ENCODE measurements at regions not wholly inside any gene's neighbourhood (a gene's known extent, or its start where the extent isn't known, plus 50 kb on each side); places are given as distances from the start of the nearest gene placed in this dataset.

DNA sequence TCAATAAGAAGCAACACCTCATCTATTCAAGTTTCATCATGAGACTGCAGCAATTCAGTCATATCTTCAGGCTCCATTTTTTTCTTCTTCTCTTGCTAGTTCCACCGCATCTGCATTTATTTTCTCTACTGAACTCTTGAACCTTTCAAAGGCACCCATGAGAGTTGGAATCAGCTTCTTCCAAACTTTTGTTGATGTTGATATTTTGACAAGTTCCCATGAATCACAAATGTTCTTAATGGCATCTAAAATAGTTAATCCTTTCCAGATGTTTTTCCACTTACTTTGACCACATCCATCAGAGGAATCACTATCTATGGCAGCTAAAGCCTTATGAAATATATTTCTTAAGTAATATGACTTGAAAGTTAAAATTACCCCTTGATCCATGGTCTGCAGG, 434.3 kb downstream of the GPATCH2 start:
- Histone ChIP-seq H3K36me3 (ENCODE audit: control insufficient read depth in 2 of 2, insufficient read depth in 2 of 2, low read length in 1 of 2) (no peaks in the 10 kb centered on the region), H3K27ac (ENCODE audit: low read depth in 1 of 2, low read length in 1 of 2) (no peak overlapping the region), H3K4me1 (ENCODE audit: control insufficient read depth in 2 of 2, insufficient read depth in 2 of 2, low read length in 2 of 2) (no peaks in the 10 kb centered on the region), H3K9me3 (ENCODE audit: control insufficient read depth in 2 of 2, insufficient read depth in 1 of 2, low read length in 1 of 2) (no peaks in the 10 kb centered on the region), H3K27me3 (ENCODE audit: control insufficient read depth in 2 of 2, insufficient read depth in 1 of 2, low read length in 1 of 2) (no peaks in the 10 kb centered on the region), H3K4me3 (ENCODE audit: low read length in 2 of 2) (no peak overlapping the region)
- no peak for DNase-seq (ENCODE audit: low read depth in 6 of 9, low spot score in 9 of 9)
- WGBS: 92% methylated on average over 1 of the region's 1 CpG

DNA sequence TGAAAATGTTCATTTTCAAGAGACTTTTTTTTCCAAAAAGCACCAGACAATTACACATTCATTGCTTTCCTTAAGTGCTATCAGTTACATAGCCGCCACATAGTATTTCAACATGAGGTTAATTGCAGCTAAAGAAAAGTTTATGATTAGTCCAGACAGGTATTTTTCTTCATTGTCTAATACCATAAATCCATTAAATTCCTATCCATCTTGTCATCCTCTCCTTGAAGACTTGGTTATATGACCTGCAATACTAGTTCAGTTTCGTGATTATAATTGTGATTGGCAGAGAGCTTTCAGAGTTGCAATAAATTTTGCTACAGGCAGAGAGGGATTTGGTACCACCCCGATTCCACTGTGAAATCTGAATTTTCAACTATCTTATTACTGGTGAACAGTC, 437.7 kb downstream of the GPATCH2 start:
- Histone ChIP-seq H3K4me3 (ENCODE audit: low read length in 2 of 2) (no peak overlapping the region), H3K9me3 (ENCODE audit: control insufficient read depth in 2 of 2, insufficient read depth in 1 of 2, low read length in 1 of 2) (no peaks in the 10 kb centered on the region), H3K4me1 (ENCODE audit: control insufficient read depth in 2 of 2, insufficient read depth in 2 of 2, low read length in 2 of 2) (no peaks in the 10 kb centered on the region), H3K36me3 (ENCODE audit: control insufficient read depth in 2 of 2, insufficient read depth in 2 of 2, low read length in 1 of 2) (no peaks in the 10 kb centered on the region), H3K27ac (ENCODE audit: low read depth in 1 of 2, low read length in 1 of 2) (no peak overlapping the region), H3K27me3 (ENCODE audit: control insufficient read depth in 2 of 2, insufficient read depth in 1 of 2, low read length in 1 of 2) (no peaks in the 10 kb centered on the region)
- no peak for DNase-seq (ENCODE audit: low read depth in 6 of 9, low spot score in 9 of 9)
- WGBS: 82% methylated on average over 3 of the region's 3 CpGs

DNA sequence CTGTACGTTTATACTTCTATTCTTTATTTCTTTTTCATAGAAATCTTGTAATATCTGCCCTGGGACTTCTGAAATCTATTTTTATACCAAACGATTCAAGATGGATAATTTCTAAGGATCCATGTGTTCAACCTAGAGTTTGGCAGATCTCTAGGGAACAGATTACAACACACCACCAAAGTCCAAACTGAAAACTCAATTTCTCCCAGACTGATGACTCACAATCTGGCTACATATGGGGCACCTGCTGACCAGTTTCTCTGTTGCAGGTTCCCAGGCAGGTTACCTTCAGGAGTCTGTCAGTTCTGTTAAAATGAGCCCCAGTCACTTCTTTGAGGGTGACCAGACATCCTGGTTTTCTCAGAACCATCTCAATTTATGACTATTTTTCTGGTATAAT, 439.4 kb downstream of the GPATCH2 start:
- Histone ChIP-seq H3K36me3 (ENCODE audit: control insufficient read depth in 2 of 2, insufficient read depth in 2 of 2, low read length in 1 of 2) (no peaks in the 10 kb centered on the region), H3K9me3 (ENCODE audit: control insufficient read depth in 2 of 2, insufficient read depth in 1 of 2, low read length in 1 of 2) (peaks cover 0 to 3% of the 10 kb centered on the region in 2 donors), H3K4me3 (ENCODE audit: low read length in 2 of 2) (no peak overlapping the region), H3K4me1 (ENCODE audit: control insufficient read depth in 2 of 2, insufficient read depth in 2 of 2, low read length in 2 of 2) (no peaks in the 10 kb centered on the region), H3K27me3 (ENCODE audit: control insufficient read depth in 2 of 2, insufficient read depth in 1 of 2, low read length in 1 of 2) (no peaks in the 10 kb centered on the region), H3K27ac (ENCODE audit: low read depth in 1 of 2, low read length in 1 of 2) (no peak overlapping the region)
- DNase-seq (ENCODE audit: low read depth in 6 of 9, low spot score in 9 of 9): no peak
- 86% methylated on average over 2 of the region's 2 CpGs for WGBS

DNA sequence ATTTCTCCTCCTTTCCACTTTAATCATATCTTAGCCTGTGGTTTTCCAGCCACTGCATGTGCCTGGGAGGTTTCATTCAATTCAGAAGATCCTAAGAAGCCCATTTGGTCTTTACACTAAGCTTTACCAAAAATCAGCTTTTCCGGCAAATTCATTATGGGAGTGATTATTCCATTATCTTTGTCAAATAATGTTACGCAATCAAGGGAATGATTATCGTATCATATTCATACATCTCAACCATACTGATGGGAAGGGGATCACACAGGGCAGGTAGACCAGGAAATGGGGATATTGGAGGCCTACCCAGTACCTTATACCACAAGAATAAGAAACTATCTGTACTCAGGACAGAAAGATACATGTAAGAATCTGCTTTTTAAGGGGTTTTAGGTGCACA, 440.5 kb downstream of the GPATCH2 start:
- no peaks in the 10 kb centered on the region for H3K36me3 ChIP-seq (ENCODE audit: control insufficient read depth in 2 of 2, insufficient read depth in 2 of 2, low read length in 1 of 2)
- H3K9me3 ChIP-seq (ENCODE audit: control insufficient read depth in 2 of 2, insufficient read depth in 1 of 2, low read length in 1 of 2): peaks cover 0 to 3% of the 10 kb centered on the region in 2 donors
- DNase-seq (ENCODE audit: low read depth in 6 of 9, low spot score in 9 of 9): no peak
- no peaks in the 10 kb centered on the region for H3K27me3 ChIP-seq (ENCODE audit: control insufficient read depth in 2 of 2, insufficient read depth in 1 of 2, low read length in 1 of 2)
- WGBS: 96% methylated on average over 3 of the region's 3 CpGs
- no peaks in the 10 kb centered on the region for H3K4me1 ChIP-seq (ENCODE audit: control insufficient read depth in 2 of 2, insufficient read depth in 2 of 2, low read length in 2 of 2)
- no peak overlapping the region for H3K4me3 ChIP-seq (ENCODE audit: low read length in 2 of 2)
- H3K27ac ChIP-seq (ENCODE audit: low read depth in 1 of 2, low read length in 1 of 2): no peak overlapping the region

DNA sequence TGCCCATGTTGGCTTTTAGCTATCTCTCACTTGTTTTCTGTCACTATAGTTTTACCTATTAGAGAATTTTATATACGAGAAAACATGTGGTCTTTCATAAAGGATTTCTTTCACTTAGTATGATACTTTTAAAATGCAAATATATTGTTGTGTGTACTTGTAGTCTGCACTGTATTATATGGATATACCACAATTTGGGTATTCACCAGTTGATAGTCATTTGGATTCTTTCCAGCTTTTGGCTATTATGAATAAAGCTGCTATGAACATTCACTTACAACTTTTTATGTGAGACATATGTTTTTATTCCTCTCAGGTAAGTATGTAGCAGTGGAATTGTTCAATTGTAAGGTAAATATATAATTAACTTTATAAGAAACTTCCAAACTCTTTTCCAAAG, 441.5 kb downstream of the GPATCH2 start:
- Histone ChIP-seq H3K36me3 (ENCODE audit: control insufficient read depth in 2 of 2, insufficient read depth in 2 of 2, low read length in 1 of 2) (no peaks in the 10 kb centered on the region), H3K27me3 (ENCODE audit: control insufficient read depth in 2 of 2, insufficient read depth in 1 of 2, low read length in 1 of 2) (no peaks in the 10 kb centered on the region), H3K27ac (ENCODE audit: low read depth in 1 of 2, low read length in 1 of 2) (no peak overlapping the region), H3K9me3 (ENCODE audit: control insufficient read depth in 2 of 2, insufficient read depth in 1 of 2, low read length in 1 of 2) (peaks cover 0 to 3% of the 10 kb centered on the region in 2 donors), H3K4me1 (ENCODE audit: control insufficient read depth in 2 of 2, insufficient read depth in 2 of 2, low read length in 2 of 2) (no peaks in the 10 kb centered on the region), H3K4me3 (ENCODE audit: low read length in 2 of 2) (no peak overlapping the region)
- WGBS: 92% methylated on average over 1 of the region's 1 CpG
- no peak for DNase-seq (ENCODE audit: low read depth in 6 of 9, low spot score in 9 of 9)

DNA sequence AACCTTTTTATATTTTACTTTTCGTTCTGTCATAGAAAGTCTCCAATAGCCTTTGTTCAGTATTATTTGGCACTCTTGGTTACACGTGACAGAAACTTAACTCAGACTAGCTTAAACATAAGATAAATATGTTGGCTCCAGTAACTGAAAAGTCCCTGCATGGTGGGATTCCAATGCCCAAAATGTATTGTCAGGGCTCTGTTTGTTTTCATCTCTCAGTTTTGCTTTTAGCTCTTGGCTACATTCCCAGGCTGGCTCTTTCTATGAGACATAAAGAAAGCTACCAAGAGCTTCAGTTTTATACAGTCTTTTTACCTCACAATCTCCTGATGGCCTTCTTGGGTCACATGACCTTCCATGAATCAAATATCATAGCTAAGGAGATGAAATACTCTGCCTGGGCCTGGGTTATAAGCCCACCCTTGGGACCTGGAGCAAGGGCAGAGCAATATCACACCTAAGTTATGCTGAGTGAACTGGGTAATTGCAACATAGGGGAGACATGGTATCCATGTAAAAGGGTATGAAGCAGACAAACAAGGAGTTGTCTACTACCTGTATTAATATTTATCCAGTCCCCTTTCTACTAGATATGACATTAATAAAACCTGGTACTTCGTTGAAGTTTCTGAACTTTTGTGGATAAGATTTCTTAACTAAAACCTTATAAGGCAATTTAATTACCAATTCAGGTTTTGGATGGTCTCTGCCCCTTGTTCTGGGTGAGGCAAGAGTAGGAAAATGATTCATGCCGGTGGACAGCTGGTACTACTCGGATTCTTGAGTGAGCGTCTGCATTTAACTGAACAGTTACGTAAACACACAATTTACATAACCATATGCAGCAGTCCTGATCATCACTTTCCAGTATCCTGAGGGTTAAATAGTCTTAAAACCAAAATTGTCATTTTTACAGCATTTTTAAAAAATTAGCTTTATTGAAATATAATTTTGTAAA, 442.3 kb downstream of the GPATCH2 start:
- DNase-seq (ENCODE audit: low read depth in 6 of 9, low spot score in 9 of 9): peak in 1 of 9 donors; percentile 15
- no peak overlapping the region for H3K27ac ChIP-seq (ENCODE audit: low read depth in 1 of 2, low read length in 1 of 2)
- no peaks in the 10 kb centered on the region for H3K27me3 ChIP-seq (ENCODE audit: control insufficient read depth in 2 of 2, insufficient read depth in 1 of 2, low read length in 1 of 2)
- H3K36me3 ChIP-seq (ENCODE audit: control insufficient read depth in 2 of 2, insufficient read depth in 2 of 2, low read length in 1 of 2): no peaks in the 10 kb centered on the region
- H3K4me3 ChIP-seq (ENCODE audit: low read length in 2 of 2): no peak overlapping the region
- H3K4me1 ChIP-seq (ENCODE audit: control insufficient read depth in 2 of 2, insufficient read depth in 2 of 2, low read length in 2 of 2): no peaks in the 10 kb centered on the region
- peaks cover 0 to 3% of the 10 kb centered on the region in 2 donors for H3K9me3 ChIP-seq (ENCODE audit: control insufficient read depth in 2 of 2, insufficient read depth in 1 of 2, low read length in 1 of 2)
- whole genome bisulfite sequencing: 90% methylated on average over 7 of the region's 7 CpGs

DNA sequence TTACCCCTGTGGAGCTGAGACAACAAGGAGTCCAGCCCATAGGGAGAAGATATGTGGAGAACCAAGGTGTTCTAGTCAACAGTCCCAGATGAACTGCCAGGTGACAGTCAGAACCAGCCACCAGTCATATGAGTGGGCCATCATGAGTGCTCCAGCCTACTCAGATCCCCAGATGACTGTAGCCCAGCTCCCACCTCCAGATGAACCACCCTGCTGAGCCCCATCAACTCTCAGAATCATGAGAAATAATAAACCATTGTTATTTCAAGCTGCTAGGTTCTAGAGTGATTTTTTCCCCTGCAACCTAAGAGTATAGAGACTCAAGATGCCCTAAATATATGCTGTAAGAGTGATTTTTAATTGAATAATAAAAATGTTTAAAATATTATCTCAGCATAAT, 444.2 kb downstream of the GPATCH2 start:
- Histone ChIP-seq H3K9me3 (ENCODE audit: control insufficient read depth in 2 of 2, insufficient read depth in 1 of 2, low read length in 1 of 2) (peaks cover 0 to 3% of the 10 kb centered on the region in 2 donors), H3K27ac (ENCODE audit: low read depth in 1 of 2, low read length in 1 of 2) (no peak overlapping the region), H3K4me3 (ENCODE audit: low read length in 2 of 2) (no peak overlapping the region), H3K4me1 (ENCODE audit: control insufficient read depth in 2 of 2, insufficient read depth in 2 of 2, low read length in 2 of 2) (no peaks in the 10 kb centered on the region), H3K27me3 (ENCODE audit: control insufficient read depth in 2 of 2, insufficient read depth in 1 of 2, low read length in 1 of 2) (no peaks in the 10 kb centered on the region), H3K36me3 (ENCODE audit: control insufficient read depth in 2 of 2, insufficient read depth in 2 of 2, low read length in 1 of 2) (no peaks in the 10 kb centered on the region)
- no peak for DNase-seq (ENCODE audit: low read depth in 6 of 9, low spot score in 9 of 9)

DNA sequence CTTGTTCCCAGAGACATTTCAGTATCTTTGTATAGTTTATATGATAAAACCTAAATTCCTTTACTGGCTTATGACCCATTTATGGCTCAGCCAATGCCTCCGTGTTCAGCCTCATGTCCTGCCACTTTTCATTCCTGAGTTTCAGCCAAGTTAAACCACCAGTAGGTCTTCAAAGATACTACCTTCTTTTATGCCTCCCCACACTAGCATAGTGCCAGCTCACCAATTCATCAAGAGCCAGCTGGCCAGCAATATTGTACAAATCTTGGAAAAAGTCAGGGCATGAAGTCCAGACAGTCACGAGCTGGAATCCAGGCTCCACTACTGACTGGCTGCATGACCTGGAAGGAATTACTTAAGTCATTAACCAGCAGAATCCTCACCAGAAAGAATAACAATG, 446.0 kb downstream of the GPATCH2 start:
- no peaks in the 10 kb centered on the region for H3K4me1 ChIP-seq (ENCODE audit: control insufficient read depth in 2 of 2, insufficient read depth in 2 of 2, low read length in 2 of 2)
- no peaks in the 10 kb centered on the region for H3K27me3 ChIP-seq (ENCODE audit: control insufficient read depth in 2 of 2, insufficient read depth in 1 of 2, low read length in 1 of 2)
- WGBS: 88% methylated on average over 2 of the region's 2 CpGs
- DNase-seq (ENCODE audit: low read depth in 6 of 9, low spot score in 9 of 9): no peak
- H3K27ac ChIP-seq (ENCODE audit: low read depth in 1 of 2, low read length in 1 of 2): no peak overlapping the region
- peaks cover 0 to 3% of the 10 kb centered on the region in 2 donors for H3K9me3 ChIP-seq (ENCODE audit: control insufficient read depth in 2 of 2, insufficient read depth in 1 of 2, low read length in 1 of 2)
- no peak overlapping the region for H3K4me3 ChIP-seq (ENCODE audit: low read length in 2 of 2)
- H3K36me3 ChIP-seq (ENCODE audit: control insufficient read depth in 2 of 2, insufficient read depth in 2 of 2, low read length in 1 of 2): no peaks in the 10 kb centered on the region

DNA sequence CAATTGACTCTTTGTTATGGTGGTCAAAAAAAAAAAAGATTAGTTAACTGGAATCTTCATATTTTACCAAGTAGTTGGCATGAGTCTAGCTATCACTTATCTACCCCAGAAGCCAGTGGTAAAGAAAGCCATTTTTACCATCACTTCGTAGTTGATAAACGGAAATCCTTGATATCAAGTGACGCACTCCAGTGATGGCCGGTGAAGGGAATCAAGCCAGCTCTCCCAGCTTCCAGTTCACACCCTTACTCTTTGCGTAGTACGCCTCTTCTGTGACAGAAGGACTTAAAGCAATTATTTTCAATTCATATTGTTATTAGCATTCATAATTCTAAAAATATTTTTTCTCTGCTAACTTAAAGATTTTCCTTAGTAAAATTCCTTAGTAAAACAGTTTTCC, 447.9 kb downstream of the GPATCH2 start:
- no peak overlapping the region for H3K27ac ChIP-seq (ENCODE audit: low read depth in 1 of 2, low read length in 1 of 2)
- WGBS: 97% methylated on average over 6 of the region's 6 CpGs
- H3K4me1 ChIP-seq (ENCODE audit: control insufficient read depth in 2 of 2, insufficient read depth in 2 of 2, low read length in 2 of 2): no peaks in the 10 kb centered on the region
- DNase-seq (ENCODE audit: low read depth in 6 of 9, low spot score in 9 of 9): no peak
- H3K36me3 ChIP-seq (ENCODE audit: control insufficient read depth in 2 of 2, insufficient read depth in 2 of 2, low read length in 1 of 2): no peaks in the 10 kb centered on the region
- no peaks in the 10 kb centered on the region for H3K27me3 ChIP-seq (ENCODE audit: control insufficient read depth in 2 of 2, insufficient read depth in 1 of 2, low read length in 1 of 2)
- H3K9me3 ChIP-seq (ENCODE audit: control insufficient read depth in 2 of 2, insufficient read depth in 1 of 2, low read length in 1 of 2): peaks cover 0 to 3% of the 10 kb centered on the region in 2 donors
- no peak overlapping the region for H3K4me3 ChIP-seq (ENCODE audit: low read length in 2 of 2)

Measured in thymus (tissue), 11 donors.